HG03135 (cell line): ENCODE measurements at regions not wholly inside any gene's neighbourhood (a gene's known extent, or its start where the extent isn't known, plus 50 kb on each side); places are given as distances from the start of the nearest gene placed in this dataset.
"Not testable (repeated sequence)": the region's sequence is repeated elsewhere in the genome, so short reads cannot be mapped to it uniquely, and the experiment has no call there.

ENCODE experiments used
- ATAC-seq: cut with Tn5 transposase; IDR thresholded peaks from one replicate; pipeline ENCODE4 v1.9.1; 2021; ENCODE audit warnings: mild to moderate bottlenecking, moderate library complexity; ENCODE audit not compliant: unreplicated experiment

DNA sequence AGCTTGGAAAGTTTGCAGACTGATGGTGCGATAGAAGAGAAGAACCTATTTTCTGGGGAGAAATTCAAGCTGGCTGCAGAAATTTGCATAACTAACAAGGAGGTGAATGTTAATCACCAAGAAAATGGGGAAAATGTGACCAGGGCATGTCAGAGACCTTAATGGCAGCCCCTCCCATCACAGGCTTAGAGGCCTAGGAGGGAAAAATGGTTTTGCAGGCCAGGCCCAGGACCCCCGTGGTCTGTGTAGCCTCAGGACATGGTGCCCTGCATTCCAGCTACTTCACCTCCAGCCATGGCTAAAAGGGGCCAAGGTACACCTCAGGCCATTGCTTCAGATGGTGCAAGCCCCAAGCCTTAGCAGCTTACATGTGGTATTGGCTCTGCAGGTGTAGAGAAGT is 207.1 kb upstream of the CXorf66 start:
- ATAC-seq: no peak

DNA sequence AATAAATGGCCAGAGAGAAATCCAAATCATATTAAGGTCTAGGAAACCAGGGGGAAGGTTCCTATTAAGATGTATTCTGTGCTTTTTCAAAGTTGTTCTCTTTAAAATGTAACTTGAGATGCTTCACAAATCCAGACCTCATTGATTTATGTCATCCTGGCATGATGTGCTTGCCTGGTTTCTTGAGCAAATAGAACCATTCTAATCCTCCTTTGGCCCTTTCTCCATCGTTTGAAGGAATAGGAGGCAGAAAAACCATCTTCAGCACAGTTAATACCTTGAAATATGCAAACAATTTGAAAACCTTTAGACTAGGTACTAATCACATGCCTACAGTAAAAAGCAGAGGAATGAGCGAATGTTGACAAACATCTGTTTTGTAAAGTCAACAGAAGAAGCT is 202.2 kb upstream of the CXorf66 start:
- ATAC-seq: no peak

DNA sequence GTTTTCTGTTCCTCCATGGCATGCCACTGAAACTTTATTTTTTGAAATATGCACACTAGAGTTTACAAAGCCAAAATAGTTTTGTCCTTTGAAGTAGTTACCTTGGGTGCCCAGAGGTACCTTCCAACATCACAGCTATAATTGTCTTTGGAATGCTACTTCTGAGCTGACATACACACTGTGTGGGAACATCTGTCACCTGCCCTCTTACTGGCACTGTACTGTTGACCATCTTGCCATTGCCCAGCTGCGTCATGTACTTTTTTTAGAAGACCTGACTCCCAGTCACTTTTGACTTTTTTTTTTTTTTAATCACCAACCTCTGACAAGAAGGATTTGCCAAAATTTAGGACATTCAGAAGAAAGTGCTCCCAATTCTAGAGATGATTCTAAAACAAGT is 200.5 kb upstream of the CXorf66 start:
- ATAC-seq: no peak

DNA sequence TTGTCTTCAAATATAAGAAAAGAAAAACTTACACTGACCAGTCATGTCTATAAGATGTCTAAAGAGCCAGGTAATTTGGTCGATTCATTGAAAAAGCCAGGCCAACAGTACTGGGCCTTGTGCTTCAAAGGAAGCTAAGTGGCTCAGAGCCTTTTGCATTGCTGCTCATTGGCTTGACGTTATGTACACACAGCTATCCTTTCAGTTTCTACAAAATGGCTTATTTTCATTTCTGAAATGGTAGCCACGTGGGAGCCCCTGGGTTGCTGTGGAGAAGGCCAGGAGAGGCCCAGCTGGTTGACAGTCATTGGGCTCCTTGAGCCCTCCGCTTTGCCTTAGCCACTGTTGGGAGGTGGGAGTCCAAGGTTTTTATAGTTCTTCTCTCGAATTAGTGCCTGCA is 199.1 kb upstream of the CXorf66 start:
- no peak for ATAC-seq

DNA sequence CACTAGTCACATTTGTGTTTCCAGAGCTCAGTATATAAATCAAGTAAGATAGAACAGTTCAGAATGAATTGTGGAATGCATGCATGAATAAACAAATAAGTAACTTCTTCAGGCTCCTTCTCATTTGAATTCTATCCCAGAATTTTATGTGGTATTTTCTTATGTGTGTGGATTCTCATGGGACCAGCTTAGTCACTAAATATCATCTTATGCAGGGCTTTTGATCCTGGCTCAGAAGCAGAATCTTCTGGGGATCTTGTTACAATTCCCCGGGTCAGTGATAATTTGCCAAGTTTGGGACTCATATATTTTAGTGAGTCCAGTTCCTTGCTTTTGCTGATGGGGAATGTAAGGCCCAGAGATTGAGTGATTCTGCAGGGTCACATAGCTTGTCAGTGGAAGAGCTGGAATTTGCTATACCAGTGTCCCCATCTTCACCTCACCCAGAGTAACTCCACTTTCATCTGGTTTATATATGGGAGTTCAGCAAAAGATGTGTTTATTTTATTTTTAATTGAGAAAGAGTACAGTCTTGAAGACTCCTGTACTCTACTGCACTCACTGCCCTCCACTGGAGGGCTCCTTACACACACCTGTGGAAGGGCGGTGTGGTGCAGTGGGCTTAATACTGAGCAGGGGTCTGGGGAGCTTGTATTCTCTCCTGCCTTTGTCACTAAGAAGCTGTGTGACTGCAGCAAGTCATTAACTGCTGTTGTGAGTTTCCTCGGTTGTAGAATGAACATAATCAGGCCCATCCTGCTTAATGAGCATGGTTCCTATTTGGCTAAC is 198.2 kb upstream of the CXorf66 start:
- ATAC-seq: no peak

DNA sequence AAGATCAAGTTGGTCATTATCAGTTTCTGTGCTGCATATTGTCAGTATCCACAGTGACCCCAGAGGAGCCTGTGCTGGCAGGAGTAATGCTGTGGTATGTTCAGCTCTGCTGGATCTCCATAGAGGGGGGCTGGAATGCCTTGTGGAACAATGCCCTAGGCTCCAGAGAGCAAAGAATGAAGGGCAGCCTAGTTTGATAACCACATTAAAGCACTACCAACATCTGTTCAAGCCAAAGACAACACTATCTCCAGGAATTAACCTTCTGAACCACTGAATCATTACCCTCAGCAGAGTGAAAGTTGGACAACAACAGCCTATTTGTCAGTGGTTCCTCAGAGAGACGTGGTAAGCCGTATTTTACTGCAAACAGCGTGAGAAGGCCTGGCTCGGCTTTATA is 192.3 kb upstream of the CXorf66 start:
- ATAC-seq: no peak

DNA sequence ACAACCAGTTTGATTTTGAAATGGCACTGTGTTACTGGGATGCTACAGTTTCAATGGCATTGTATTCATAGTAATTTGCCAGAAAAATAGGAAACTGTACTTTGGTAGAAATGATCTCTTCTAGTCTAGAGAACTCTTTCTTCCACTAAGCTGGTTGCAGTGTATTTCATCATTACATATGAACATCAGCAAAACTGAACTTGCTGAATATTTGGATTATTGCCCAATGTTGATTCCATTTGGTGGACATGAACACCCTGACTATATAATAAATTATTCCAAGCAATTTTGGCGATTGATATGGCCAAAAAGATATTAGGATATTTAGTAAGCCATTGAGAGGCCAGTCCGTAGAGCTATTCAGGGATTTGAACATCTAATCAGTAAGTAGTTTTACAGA is 191.8 kb upstream of the CXorf66 start:
- no peak for ATAC-seq

DNA sequence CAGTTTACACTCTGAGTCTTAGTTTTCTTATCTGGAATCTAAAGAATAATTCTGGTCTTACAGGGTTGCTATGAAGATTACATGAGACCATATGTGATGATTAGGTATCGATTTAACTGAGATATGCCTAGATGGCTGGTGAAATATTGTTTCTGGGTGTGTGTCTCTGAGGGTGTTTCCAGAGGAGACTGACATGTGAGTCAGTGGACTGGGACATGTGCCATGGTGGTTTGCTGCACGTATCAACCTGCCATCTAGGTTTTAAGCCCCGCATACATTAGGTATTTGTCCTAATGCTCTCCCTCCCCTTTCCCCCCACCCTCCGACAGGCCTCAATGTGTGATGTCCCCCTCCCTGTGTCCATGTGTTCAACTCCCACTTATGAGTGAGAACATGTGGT is 186.0 kb upstream of the CXorf66 start:
- ATAC-seq: no peak

DNA sequence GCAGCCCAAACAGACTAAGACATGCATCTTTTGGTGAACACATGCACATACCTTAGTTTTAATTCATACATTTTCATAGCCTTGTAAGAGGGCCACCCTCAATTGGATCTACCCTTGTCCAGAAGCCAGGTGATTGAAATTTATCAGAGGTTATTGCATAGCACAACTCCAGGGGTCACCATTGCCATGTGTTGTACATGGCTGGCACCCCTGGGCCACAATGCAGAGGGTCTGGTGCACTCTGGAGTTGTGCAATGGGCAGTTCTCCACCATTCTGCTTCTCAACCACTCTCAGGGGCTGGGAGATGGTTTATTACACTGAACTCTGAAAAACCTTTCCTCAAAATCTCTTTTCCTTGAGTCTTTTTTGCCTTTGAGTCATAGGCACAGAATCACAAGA is 184.4 kb upstream of the CXorf66 start:
- no peak for ATAC-seq

DNA sequence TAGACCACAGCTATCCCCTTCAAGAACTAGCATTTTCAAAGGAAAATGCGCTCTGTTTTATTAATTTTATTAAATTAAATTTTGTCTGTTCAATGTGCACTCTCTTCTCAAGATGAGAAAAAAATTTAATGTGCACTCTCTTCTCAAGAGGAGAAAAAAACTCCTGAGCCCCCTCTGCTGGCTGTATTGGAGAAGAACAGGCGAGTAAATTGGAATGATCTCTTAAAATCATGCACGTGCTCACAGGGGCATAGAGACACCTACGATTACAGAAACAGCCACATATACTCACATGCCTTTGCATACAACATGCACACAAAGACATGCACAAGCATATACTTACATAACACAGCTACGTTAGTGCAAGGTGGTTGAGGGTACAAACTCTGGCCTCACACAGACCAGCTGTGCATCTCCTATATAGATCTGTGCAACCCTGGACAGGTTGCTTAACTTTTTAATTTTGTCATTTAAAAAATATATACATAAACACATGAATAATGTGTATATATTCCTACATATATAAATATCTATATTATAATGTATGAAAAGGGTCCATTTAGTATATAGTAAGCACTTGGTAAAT is 176.2 kb upstream of the CXorf66 start:
- no peak for ATAC-seq

DNA sequence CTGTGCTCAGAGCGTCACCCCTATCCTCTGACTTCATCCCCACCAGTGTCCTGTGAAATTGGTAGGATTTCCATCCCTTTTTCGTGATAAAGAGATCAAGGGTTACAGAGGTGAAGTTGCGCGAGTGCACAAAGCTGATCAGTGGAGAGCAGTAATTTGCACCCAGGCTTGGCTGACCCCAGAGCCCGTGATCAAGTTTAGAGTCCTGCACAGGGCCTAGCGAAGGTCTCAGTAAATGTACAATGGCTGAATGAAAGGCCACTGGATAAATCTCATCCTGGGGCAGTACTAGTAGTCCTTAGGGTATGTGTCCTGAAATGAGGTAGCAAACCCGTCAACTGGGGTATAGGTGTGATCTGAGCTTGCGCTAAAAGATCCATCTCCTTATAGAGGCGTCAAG is 173.2 kb upstream of the CXorf66 start:
- ATAC-seq: not testable (repeated sequence)

DNA sequence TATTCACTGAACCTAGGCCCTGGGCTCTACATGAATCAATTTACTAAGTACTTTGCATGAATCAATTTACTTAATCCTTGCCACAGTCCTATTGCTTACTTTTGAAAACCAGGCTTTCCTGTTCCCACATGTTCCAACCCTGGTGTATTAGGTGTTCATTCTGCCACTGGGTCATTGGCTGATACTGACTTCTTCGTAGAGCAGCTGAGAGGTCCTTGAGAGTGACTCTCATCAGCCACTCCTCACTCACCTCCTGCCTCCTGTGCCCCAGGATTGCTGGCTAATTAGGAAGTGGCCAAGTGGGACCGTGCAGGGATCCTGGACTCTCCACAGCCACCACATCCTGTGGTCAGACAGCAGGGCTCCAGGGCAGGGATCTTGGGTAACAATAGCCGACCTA is 172.7 kb upstream of the CXorf66 start:
- not testable (repeated sequence) for ATAC-seq

DNA sequence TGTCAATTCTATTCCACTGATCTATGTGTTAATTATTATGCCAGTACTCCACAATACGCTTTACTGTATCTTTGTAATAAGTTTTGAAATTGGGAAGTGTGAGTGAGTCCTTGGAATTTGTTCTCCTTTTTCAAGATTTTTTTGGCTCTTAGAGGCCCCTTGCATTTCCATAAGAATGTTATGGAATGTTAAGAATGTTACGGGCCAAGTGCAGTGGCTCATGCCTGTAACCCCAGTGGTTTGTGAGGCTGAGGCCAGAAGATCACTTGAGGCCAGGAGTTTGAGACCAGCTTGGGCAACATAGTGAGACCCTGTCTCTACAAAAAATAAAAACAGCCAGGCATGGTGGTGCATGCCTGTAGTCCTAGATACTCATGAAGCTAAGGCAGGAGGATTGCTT is 167.6 kb upstream of the CXorf66 start:
- no peak for ATAC-seq

DNA sequence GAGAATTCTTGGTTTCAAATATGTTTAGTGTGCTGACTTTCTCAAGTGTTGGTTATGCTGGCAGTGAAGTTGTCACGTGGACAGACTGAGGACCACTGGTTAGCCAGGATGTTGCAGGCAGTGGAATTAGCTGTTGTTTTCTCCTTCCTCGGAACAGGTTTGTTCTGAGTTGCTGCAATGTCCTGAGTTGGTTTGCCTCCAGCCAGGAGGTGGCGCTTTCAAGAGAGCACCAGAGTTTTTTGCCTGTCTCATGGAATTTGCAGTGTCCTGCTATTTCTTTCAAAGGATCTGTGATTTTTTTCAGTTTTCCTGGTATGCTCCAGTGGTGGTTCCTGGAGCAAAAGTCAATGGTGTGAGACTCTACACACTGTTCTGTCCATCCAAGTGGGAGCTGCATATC is 158.1 kb upstream of the CXorf66 start:
- ATAC-seq: no peak

DNA sequence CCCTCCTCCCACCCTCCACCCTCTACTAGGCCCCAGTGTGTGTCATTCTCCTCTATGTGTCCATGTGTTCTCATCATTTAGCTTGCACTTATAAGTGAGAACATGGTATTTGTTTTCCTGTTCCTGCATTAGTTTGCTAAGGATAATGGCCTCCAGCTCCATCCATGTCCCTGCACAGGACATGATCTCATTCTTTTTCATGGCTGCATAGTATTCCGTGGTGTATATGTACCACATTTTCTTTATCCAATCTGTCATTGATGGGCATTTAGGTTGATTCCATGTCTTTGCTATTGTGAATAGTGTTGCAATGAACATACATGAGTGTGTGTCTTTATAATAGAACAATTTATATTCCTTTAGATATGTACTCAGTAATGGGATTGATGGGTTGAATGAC is 148.7 kb upstream of the CXorf66 start:
- ATAC-seq: not testable (repeated sequence)

DNA sequence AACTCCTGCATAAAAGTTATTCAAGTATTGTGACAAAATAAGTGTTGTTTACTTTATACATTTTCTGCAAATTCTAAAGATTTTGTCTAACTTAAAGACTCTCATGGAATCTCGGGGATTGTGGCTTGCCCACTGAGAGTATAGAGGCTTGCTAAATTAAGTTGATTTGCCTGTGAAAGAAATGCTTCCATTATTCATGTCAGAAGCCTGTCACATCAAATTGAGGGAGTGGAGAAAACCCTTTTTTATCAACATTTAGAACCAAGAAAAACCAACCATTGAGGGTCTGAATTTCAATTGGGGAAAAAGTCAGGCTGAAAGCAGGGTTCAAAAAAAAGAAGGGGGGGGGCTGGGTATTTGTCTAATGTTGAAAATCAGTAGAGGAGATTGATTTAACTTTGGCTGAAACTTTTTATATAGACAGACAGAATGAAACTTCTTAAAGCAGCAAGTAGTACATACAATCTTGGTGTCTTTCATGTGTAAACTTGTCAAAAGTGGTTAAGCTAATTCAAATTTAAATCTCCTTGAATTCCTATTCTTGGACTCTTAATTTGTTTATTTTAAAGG is 144.8 kb upstream of the CXorf66 start:
- ATAC-seq: no peak

DNA sequence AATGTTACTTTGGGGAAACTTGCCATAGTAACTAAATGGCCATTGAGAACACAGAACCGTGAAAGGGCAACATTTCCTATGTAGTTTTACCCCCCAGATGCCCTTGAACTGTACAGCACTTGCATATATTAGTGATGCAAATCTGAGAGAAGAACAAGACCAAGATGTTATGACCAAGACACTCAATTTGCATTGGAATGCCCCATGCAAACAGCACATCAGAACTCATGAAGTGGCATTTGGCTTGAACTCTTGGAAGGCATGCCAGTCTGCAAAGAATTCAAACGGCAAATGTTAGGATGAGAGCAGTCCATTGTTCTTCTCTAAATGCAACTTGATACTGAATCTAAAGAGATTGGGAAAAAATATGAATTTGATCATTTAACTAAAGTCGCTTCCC is 139.4 kb upstream of the CXorf66 start:
- ATAC-seq: no peak

DNA sequence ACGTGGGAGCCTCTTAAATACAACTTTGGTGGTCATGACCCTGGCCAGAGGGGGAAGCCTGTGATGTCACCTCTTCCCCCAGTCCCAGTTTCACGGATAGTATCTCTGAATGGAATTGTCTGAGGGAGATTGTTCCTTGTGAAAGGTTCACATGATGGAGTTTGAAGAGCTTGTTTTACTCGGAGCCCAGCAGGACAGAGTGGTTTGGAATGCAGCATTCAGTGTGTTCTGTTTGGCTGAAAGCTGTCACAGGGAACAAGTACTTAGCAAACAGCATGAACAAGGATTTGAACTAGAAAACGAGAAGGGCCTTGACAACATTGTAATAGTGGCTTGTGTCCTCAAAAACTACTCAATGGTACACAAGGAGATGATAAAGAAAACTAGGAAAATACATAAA is 133.9 kb upstream of the CXorf66 start:
- ATAC-seq: no peak

DNA sequence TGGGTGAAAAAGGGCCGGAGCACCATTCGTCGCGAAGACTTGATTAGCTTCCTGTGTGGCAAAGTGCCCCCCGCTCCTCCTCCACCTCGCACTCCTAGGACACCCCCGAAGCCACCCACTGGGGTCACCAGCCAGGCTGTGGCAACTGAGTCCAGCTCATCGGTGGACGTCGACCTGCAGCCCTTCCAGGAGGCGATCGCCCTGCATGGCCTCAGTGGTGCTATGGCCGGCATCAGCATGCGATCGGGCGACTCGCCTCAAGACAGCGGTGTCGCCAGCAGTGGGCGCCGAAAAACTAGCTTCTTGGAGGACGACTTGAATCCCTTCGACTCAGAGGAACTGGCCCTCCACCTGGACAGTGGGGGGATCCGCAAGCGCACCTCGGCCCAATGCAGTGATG is 126.8 kb upstream of the CXorf66 start:
- no peak for ATAC-seq

DNA sequence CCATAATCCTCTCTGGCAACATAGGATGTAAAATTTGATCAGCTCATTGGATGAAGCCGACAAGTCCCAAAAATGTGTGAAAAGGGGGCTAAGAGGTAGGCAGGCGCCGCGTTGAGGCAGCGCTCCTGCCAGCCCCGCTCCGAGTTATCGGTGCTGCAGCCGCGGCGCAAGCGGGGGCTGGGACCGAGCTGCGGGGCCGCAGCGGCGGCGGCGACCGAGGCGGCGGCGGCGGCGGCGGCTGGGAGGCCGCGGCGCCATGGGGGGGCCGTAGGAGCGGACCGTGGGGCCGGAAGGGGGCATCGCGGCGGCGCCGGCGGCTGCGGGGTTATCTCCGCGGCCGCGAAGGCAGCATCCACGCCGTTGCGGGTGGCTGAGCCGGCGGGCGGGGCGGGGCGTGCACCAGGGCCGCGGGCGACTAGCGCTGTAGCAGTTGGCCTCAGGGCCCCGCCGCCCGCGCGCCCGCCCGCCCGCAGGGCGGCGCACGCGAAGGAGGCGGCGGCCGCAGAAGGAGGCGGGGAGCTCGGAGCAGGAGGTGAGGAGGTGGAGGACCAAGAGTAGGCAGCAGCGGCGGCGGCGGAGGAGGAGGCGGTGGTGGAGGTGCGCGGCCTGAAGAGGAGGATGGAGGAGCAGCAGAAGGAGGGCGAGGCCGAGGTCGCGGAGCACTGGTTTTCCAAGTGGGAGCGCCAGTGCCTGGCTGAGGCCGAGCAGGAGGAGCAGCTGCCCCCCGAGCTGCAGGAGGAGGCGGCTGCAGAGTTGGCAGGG is 126.0 kb upstream of the CXorf66 start:
- ATAC-seq: peak; percentile 66

DNA sequence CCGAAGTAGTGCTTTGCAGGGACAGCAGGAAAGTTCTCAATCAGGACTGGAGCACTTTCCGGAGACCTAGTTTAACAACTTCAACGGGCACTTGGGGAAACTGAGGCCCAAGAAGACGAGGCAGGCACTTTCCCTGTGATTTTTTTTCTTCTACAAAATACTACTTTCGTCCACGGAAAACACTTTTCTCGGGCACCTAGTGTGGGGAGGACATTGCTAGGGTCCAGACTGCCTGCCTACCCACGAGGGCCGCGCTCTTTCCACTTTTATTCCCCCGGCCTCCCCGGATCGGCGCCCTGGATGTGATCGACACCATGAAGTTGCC is 125.4 kb upstream of the CXorf66 start:
- ATAC-seq: no peak

DNA sequence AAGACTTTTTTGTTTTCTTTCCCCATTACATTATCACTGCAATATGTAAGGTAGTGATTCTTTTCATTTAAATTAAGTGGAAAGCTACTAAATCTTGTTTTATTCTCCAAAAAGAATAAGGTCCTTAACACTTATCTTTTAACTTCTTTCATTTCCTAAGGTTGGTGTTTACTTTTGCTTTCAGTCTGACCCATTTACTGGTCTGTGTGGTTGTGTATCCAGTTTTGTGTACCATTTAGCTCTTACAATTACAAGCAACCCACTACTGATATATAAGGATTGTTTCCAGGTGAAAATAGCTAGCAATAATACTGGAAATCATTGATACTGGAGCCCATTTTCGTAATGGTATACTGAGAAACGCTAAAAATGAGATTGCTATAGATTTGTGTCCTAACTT is 123.1 kb upstream of the CXorf66 start:
- ATAC-seq: no peak
